ENCODE measurements at regions not wholly inside any gene's neighbourhood (a gene's known extent, or its start where the extent isn't known, plus 50 kb on each side); places are given as distances from the start of the nearest gene placed in this dataset.

DNA sequence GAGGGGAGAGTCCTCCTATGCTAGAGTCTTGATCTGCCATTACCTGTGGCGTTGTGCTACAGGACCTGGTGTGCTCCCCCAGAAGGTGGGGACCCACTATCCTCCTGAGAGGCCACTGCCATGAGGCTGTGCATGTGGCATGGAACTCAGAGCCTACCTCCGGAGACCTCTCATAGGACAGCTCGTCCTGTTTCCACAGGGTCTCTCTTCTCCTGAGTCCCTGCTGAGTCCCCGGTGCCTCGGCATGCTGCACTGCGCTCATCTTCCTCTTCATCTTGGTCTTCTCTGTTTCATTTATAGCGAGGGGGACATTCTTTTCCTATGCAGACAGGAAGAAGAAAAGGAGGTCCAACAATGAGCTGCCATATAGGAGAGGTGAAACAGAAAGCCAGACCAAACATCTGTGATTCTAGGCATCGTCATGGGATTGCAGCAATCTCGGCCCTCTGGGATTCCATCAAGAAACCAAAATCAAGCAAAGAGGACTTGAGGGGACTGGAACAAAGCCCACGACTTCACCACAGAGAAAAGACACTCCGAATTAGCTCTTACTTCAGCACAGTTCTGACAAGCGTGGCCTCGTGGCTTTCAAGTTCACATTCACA is 83.7 kb downstream of the KCNF1 start:
- Histone ChIP-seq H3K9me3 (no peaks in the 10 kb centered on the region), H3K27me3 (ENCODE audit: insufficient read depth in 3 of 3, low read length in 2 of 3) (peaks cover 0 to 3% (median 0%) of the 10 kb centered on the region in 3 donors), H3K27ac (no peak overlapping the region), H3K4me3 (no peak overlapping the region), H3K4me1 (no peaks in the 10 kb centered on the region), H3K36me3 (ENCODE audit: insufficient read depth in 1 of 2, low read depth in 1 of 2) (no peaks in the 10 kb centered on the region)
- intact Hi-C loops (cut with DNase I): no loop called here
- no peak for DNase-seq
- no peak for TF ChIP-seq CTCF (IDR thresholded peaks at IDR 0.05)
- 79 to 90% (median 81%) methylated on average over 13 of the region's 13 CpGs for WGBS, 3 donors
- ATAC-seq: no peak

- Histone ChIP-seq H3K9me3 (no peaks in the 10 kb centered on the region), H3K4me1 (no peaks in the 10 kb centered on the region), H3K27me3 (ENCODE audit: insufficient read depth in 3 of 3, low read length in 2 of 3) (peaks cover 0 to 3% (median 0%) of the 10 kb centered on the region in 3 donors), H3K4me3 (no peak overlapping the region), H3K27ac (no peak overlapping the region), H3K36me3 (ENCODE audit: insufficient read depth in 1 of 2, low read depth in 1 of 2) (no peaks in the 10 kb centered on the region)
- intact Hi-C loops (cut with DNase I): no loop called here
- TF ChIP-seq CTCF (IDR thresholded peaks at IDR 0.05): no peak
- DNase-seq: no peak
- no peak for ATAC-seq
- 89 to 97% (median 95%) methylated on average over 3 of the region's 3 CpGs for WGBS, 3 donors
These were observed 92.5 kb downstream of the KCNF1 start for GRCh38 chr2:11004199-11004598.

GRCh38 chr2:11005032-11005431 is 93.3 kb downstream of the KCNF1 start:
- WGBS, 3 donors: 84 to 90% (median 88%) methylated on average over 5 of the region's 5 CpGs
- intact Hi-C loops (cut with DNase I): no loop called here
- H3K4me1 ChIP-seq: no peaks in the 10 kb centered on the region
- H3K4me3 ChIP-seq: no peak overlapping the region
- no peak overlapping the region for H3K27ac ChIP-seq
- H3K9me3 ChIP-seq: no peaks in the 10 kb centered on the region
- no peaks in the 10 kb centered on the region for H3K36me3 ChIP-seq (ENCODE audit: insufficient read depth in 1 of 2, low read depth in 1 of 2)
- TF ChIP-seq CTCF (IDR thresholded peaks at IDR 0.05): no peak
- DNase-seq (no peak), ATAC-seq (no peak)
- peaks cover 0 to 3% (median 0%) of the 10 kb centered on the region in 3 donors for H3K27me3 ChIP-seq (ENCODE audit: insufficient read depth in 3 of 3, low read length in 2 of 3)

GRCh38 chr2:11006191-11006590 is 94.5 kb downstream of the KCNF1 start:
- intact Hi-C loops (cut with DNase I): no loop called here
- ATAC-seq: no peak
- no peaks in the 10 kb centered on the region for H3K4me1 ChIP-seq
- no peaks in the 10 kb centered on the region for H3K36me3 ChIP-seq (ENCODE audit: insufficient read depth in 1 of 2, low read depth in 1 of 2)
- H3K9me3 ChIP-seq: no peaks in the 10 kb centered on the region
- DNase-seq: no peak
- H3K27ac ChIP-seq: no peak overlapping the region
- TF ChIP-seq CTCF (IDR thresholded peaks at IDR 0.05): no peak
- peaks cover 0 to 3% (median 0%) of the 10 kb centered on the region in 3 donors for H3K27me3 ChIP-seq (ENCODE audit: insufficient read depth in 3 of 3, low read length in 2 of 3)
- 78 to 82% (median 82%) methylated on average over 8 of the region's 8 CpGs for WGBS, 3 donors
- no peak overlapping the region for H3K4me3 ChIP-seq

All from psoas muscle (tissue), 7 donors.